SK-N-SH treated with all-trans-retinoic acid at 6 μM for 48 hours (cell line): ENCODE measurements at regions not wholly inside any gene's neighbourhood (a gene's known extent, or its start where the extent isn't known, plus 50 kb on each side); places are given as distances from the start of the nearest gene placed in this dataset.

ENCODE experiments used
- ATAC-seq: fragments of 200-7000 bp; cut with Tn5 transposase; 3 replicates; pipeline ENCODE4 v1.9.1; 2020; ENCODE audit warnings: mild to moderate bottlenecking, moderate library complexity
- ARNTL ChIP-seq: fragments of 450-650 bp; formaldehyde crosslinking; IDR thresholded peaks from 2 replicates; pipeline ENCODE4 v1.5.0; 2020; ENCODE audit warnings: low read depth, mild to moderate bottlenecking, moderate library complexity, borderline replicate concordance
- BACH2 ChIP-seq: fragments of 250-450 bp; sonication (Bioruptor Pico); IDR thresholded peaks from 2 replicates; pipeline ENCODE4 v1.9.0; 2021; ENCODE audit warnings: mild to moderate bottlenecking, borderline replicate concordance
- CSDC2 ChIP-seq: fragments of 250-450 bp; sonication (Bioruptor Pico); IDR thresholded peaks from 2 replicates; pipeline ENCODE4 v1.5.0; 2020; ENCODE audit warnings: mild to moderate bottlenecking, moderate library complexity
- GLIS3 ChIP-seq: fragments of 250-450 bp; sonication (Bioruptor Pico); IDR thresholded peaks from 2 replicates; pipeline ENCODE4 v1.5.0; 2020; ENCODE audit warnings: mild to moderate bottlenecking, moderate library complexity
- ISL1 ChIP-seq: fragments of 250-450 bp; sonication (Bioruptor Pico); IDR thresholded peaks from 2 replicates; pipeline ENCODE4 v2.1.2; 2022; ENCODE audit warnings: mild to moderate bottlenecking, moderate library complexity
- OSR1 ChIP-seq: fragments of 250-450 bp; sonication (Bioruptor Pico); IDR thresholded peaks from 2 replicates; pipeline ENCODE4 v1.8.0; 2022; ENCODE audit warnings: moderate library complexity, mild to moderate bottlenecking, inconsistent platforms
- PPARA ChIP-seq: fragments of 250-450 bp; sonication (Bioruptor Pico); IDR thresholded peaks from 2 replicates; pipeline ENCODE4 v1.5.0; 2020; ENCODE audit warnings: mild to moderate bottlenecking, borderline replicate concordance
- RARB ChIP-seq: fragments of 250-450 bp; sonication (Bioruptor Pico); IDR thresholded peaks from 2 replicates; pipeline ENCODE4 v1.8.0; 2021; ENCODE audit warnings: mild to moderate bottlenecking, moderate library complexity
- SNAI2 ChIP-seq: fragments of 250-450 bp; sonication (Bioruptor Pico); IDR thresholded peaks from 2 replicates; pipeline ENCODE4 v1.5.0; 2020; ENCODE audit warnings: mild to moderate bottlenecking, moderate library complexity
- TCF4 ChIP-seq: fragments of 250-450 bp; sonication (Bioruptor Pico); IDR thresholded peaks from 2 replicates; pipeline ENCODE4 v1.8.0; 2021; ENCODE audit warnings: mild to moderate bottlenecking, moderate library complexity, borderline replicate concordance
- TOX ChIP-seq: fragments of 250-450 bp; sonication (Bioruptor Pico); IDR thresholded peaks from 2 replicates; pipeline ENCODE4 v1.8.0; 2021; ENCODE audit warnings: mild to moderate bottlenecking, moderate library complexity, borderline replicate concordance
- ZC3H10 ChIP-seq: fragments of 250-450 bp; sonication (Bioruptor Pico); IDR thresholded peaks from 2 replicates; pipeline ENCODE4 v1.5.1; 2021; ENCODE audit warnings: mild to moderate bottlenecking, moderate library complexity
- ZFP3 ChIP-seq: fragments of 250-450 bp; sonication (Bioruptor Pico); IDR thresholded peaks from 2 replicates; pipeline ENCODE4 v1.5.0; 2020; ENCODE audit warnings: mild to moderate bottlenecking, moderate library complexity
- ZFP30 ChIP-seq: fragments of 450-650 bp; formaldehyde crosslinking; IDR thresholded peaks from 2 replicates; pipeline ENCODE4 v1.5.0; 2022; ENCODE audit warnings: mild to moderate bottlenecking, moderate library complexity
- ZNF565 ChIP-seq: fragments of 450-650 bp; formaldehyde crosslinking; conservative IDR thresholded peaks from 2 replicates; pipeline ENCODE4 v1.5.0; 2020; ENCODE audit warnings: low read depth, mild to moderate bottlenecking, moderate library complexity
- ZNF8 ChIP-seq: fragments of 450-650 bp; formaldehyde crosslinking; IDR thresholded peaks from 2 replicates; pipeline ENCODE4 v1.5.0; 2020; ENCODE audit warnings: mild to moderate bottlenecking, moderate library complexity
- TF ChIP-seq, protein P1 (sequence below): fragments of 250-450 bp; sonication (Bioruptor Pico); IDR thresholded peaks from 2 replicates; pipeline ENCODE4 v1.5.0; 2020; ENCODE audit warnings: mild to moderate bottlenecking, moderate library complexity
- TF ChIP-seq, protein P2 (sequence below): fragments of 250-450 bp; sonication (Bioruptor Pico); IDR thresholded peaks from 2 replicates; pipeline ENCODE4 v1.8.0; 2021; ENCODE audit warnings: low read depth, mild to moderate bottlenecking, moderate library complexity, borderline replicate concordance
- TF ChIP-seq, protein P3 (sequence below): fragments of 250-450 bp; sonication (Bioruptor Pico); IDR thresholded peaks from 2 replicates; pipeline ENCODE4 v1.8.0; 2020; ENCODE audit warnings: mild to moderate bottlenecking, moderate library complexity, borderline replicate concordance
- TF ChIP-seq, protein P4 (sequence below): fragments of 250-450 bp; sonication (Bioruptor Pico); IDR thresholded peaks from 2 replicates; pipeline ENCODE4 v1.5.1; 2020; ENCODE audit warnings: low read depth, mild to moderate bottlenecking, moderate library complexity

DNA sequence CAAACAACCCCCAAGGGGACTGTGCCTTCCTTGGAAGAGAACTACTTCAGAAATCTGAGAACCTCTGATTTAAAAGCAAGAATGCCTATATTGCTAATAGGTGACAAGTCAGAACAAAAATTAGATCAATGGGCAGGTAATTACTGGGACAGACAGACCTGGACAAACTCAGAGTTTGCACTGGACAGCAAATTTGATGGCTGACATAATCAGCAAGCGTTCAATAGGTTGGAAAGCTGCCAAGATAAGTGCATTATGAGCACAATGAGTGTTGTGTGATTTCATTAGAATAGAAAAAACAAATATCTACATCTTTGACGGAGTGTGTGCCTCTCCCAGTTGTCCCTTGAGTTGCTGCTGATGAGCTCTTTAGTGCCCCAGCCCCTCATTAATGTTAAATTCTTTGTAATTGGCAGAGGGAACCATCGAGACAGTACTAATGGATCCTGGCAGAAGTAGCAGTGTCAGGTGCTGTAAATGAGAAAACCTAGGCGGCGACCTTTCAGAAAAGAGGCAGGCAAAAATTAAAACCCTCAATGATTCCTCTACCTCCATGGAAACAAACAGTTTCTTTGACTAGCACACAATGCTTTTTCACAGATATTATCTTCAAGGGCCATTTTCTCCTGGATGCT, 116.5 kb upstream of the COL21A1 start:
- TF ChIP-seq CSDC2 (CRISPR knock-in tag) (no peak), ZFP30 (CRISPR knock-in tag) (no peak), BACH2 (CRISPR knock-in tag) (no peak)
- ATAC-seq: no peak

DNA sequence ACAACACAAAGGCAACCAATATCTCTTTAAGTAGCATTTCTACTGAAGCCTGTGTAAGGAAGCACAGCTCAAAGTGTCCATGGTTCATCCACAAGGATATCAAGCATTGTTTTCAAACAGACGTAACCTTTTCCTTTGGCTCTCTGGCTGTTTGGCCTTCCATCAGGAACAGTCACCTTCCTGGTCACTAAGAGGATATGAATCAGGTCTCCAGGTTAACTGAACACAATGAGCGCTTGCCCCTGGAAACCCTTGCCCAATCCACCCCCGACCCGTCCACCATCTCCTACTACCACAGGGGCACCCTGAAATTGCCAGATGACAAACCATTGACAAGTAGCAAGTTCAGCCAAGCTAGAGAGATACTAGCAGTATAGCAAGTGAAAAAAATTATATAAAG, 114.4 kb upstream of the COL21A1 start:
- ATAC-seq: no peak
- TF ChIP-seq BACH2 (CRISPR knock-in tag): no peak
- no peak for TF ChIP-seq PPARA
- TF ChIP-seq, protein P1, sequence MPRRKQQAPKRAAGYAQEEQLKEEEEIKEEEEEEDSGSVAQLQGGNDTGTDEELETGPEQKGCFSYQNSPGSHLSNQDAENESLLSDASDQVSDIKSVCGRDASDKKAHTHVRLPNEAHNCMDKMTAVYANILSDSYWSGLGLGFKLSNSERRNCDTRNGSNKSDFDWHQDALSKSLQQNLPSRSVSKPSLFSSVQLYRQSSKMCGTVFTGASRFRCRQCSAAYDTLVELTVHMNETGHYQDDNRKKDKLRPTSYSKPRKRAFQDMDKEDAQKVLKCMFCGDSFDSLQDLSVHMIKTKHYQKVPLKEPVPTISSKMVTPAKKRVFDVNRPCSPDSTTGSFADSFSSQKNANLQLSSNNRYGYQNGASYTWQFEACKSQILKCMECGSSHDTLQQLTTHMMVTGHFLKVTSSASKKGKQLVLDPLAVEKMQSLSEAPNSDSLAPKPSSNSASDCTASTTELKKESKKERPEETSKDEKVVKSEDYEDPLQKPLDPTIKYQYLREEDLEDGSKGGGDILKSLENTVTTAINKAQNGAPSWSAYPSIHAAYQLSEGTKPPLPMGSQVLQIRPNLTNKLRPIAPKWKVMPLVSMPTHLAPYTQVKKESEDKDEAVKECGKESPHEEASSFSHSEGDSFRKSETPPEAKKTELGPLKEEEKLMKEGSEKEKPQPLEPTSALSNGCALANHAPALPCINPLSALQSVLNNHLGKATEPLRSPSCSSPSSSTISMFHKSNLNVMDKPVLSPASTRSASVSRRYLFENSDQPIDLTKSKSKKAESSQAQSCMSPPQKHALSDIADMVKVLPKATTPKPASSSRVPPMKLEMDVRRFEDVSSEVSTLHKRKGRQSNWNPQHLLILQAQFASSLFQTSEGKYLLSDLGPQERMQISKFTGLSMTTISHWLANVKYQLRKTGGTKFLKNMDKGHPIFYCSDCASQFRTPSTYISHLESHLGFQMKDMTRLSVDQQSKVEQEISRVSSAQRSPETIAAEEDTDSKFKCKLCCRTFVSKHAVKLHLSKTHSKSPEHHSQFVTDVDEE (CRISPR knock-in tag): no peak
- no peak for TF ChIP-seq OSR1
- no peak for TF ChIP-seq ARNTL (CRISPR knock-in tag)
- no peak for TF ChIP-seq ZNF565
- TF ChIP-seq ISL1 (CRISPR knock-in tag): no peak
- TF ChIP-seq SNAI2 (CRISPR knock-in tag): no peak
- no peak for TF ChIP-seq TCF4 (CRISPR knock-in tag)
- no peak for TF ChIP-seq RARB
- no peak for TF ChIP-seq ZC3H10 (CRISPR knock-in tag)
- TF ChIP-seq ZNF8: no peak
- TF ChIP-seq ZFP30 (CRISPR knock-in tag): no peak
- TF ChIP-seq ZFP3: no peak
- TF ChIP-seq TOX (CRISPR knock-in tag): no peak

DNA sequence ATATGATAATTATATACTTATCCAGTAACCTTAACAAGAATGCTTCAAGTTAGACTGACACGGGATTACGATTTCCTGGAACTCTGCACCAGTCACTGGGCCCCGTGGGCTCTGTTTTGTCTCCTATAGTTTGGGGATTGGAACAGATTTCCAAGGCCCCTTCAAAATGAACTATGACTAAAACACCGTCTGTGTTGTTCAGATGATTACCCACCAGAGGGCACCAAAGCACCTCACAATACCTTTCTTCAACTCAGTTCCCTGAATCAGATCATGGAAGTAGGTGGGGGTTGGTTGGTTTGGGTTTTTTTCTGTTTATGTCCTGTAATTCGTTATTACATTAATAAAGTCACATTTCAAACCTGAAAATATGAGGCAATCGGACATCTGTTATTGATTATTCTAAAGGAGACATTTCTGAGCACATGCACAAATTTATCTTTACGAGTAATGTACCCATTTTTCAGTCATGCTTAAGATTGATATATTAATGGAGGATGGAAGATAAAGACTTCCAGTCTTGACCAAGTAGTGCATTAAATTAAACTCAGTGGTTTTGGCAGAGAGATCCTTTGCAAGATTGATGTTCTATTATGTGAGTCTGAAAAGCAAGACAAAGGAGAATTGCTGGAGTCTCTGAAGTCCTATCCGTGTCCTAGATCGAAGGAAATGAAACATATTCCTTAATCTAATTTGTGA, 112.0 kb upstream of the COL21A1 start:
- peak; percentile 73 for ATAC-seq
- TF ChIP-seq SNAI2 (CRISPR knock-in tag) (no peak), RARB (peak; percentile 93), ZC3H10 (CRISPR knock-in tag) (peak; percentile 91), ISL1 (CRISPR knock-in tag) (peak; percentile 94), TOX (CRISPR knock-in tag) (peak; percentile 95), TCF4 (CRISPR knock-in tag) (no peak; the same call in none of the 2 replicates), CSDC2 (CRISPR knock-in tag) (no peak), GLIS3 (CRISPR knock-in tag) (no peak), ZNF8 (0 out of 2 replicates have a peak, but pooled peaks have one; percentile 6)
- TF ChIP-seq, protein P2, sequence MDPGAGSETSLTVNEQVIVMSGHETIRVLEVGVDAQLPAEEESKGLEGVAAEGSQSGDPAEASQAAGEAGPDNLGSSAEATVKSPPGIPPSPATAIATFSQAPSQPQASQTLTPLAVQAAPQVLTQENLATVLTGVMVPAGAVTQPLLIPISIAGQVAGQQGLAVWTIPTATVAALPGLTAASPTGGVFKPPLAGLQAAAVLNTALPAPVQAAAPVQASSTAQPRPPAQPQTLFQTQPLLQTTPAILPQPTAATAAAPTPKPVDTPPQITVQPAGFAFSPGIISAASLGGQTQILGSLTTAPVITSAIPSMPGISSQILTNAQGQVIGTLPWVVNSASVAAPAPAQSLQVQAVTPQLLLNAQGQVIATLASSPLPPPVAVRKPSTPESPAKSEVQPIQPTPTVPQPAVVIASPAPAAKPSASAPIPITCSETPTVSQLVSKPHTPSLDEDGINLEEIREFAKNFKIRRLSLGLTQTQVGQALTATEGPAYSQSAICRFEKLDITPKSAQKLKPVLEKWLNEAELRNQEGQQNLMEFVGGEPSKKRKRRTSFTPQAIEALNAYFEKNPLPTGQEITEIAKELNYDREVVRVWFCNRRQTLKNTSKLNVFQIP: peak; percentile 94; the same call in 1 of the 2 replicates
- TF ChIP-seq, protein P3, sequence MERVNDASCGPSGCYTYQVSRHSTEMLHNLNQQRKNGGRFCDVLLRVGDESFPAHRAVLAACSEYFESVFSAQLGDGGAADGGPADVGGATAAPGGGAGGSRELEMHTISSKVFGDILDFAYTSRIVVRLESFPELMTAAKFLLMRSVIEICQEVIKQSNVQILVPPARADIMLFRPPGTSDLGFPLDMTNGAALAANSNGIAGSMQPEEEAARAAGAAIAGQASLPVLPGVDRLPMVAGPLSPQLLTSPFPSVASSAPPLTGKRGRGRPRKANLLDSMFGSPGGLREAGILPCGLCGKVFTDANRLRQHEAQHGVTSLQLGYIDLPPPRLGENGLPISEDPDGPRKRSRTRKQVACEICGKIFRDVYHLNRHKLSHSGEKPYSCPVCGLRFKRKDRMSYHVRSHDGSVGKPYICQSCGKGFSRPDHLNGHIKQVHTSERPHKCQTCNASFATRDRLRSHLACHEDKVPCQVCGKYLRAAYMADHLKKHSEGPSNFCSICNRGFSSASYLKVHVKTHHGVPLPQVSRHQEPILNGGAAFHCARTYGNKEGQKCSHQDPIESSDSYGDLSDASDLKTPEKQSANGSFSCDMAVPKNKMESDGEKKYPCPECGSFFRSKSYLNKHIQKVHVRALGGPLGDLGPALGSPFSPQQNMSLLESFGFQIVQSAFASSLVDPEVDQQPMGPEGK (CRISPR knock-in tag): peak; percentile 94
- TF ChIP-seq, protein P4, sequence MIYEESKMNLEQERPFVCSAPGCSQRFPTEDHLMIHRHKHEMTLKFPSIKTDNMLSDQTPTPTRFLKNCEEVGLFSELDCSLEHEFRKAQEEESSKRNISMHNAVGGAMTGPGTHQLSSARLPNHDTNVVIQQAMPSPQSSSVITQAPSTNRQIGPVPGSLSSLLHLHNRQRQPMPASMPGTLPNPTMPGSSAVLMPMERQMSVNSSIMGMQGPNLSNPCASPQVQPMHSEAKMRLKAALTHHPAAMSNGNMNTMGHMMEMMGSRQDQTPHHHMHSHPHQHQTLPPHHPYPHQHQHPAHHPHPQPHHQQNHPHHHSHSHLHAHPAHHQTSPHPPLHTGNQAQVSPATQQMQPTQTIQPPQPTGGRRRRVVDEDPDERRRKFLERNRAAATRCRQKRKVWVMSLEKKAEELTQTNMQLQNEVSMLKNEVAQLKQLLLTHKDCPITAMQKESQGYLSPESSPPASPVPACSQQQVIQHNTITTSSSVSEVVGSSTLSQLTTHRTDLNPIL (CRISPR knock-in tag): no peak
